NT2/D1 (cell line): ENCODE measurements at regions not wholly inside any gene's neighbourhood (a gene's known extent, or its start where the extent isn't known, plus 50 kb on each side); places are given as distances from the start of the nearest gene placed in this dataset.

Source experiments
- SUZ12 ChIP-seq: IDR thresholded peaks from 2 replicates; pipeline ENCODE4 v1.6.1; 2011; ENCODE audit not compliant: insufficient read length, insufficient read depth; ENCODE audit errors: extremely low read depth
- ZNF274 ChIP-seq: IDR thresholded peaks from 2 replicates; pipeline ENCODE4 v1.6.1; 2011; ENCODE audit warnings: mild to moderate bottlenecking, low read depth, low read length

- no peak for TF ChIP-seq ZNF274
- no peak for TF ChIP-seq SUZ12
Measured at GRCh38 chr2:192283450-192283849, 88.7 kb upstream of the TMEFF2 start.
